ENCODE measurements at regions not wholly inside any gene's neighbourhood (a gene's known extent, or its start where the extent isn't known, plus 50 kb on each side); places are given as distances from the start of the nearest gene placed in this dataset.

- Histone ChIP-seq H3K4me3 (no peak overlapping the region), H3F3A (ENCODE audit: insufficient read depth) (no peaks in the 10 kb centered on the region), H3K9ac (no peak overlapping the region), H3K9me3 (ENCODE audit: low read depth) (no peaks in the 10 kb centered on the region), H3K4me2 (ENCODE audit: unreplicated experiment) (no peak overlapping the region), H3K79me2 (ENCODE audit: insufficient read depth) (no peaks in the 10 kb centered on the region), H3K36me3 (ENCODE audit: low read depth) (no peaks in the 10 kb centered on the region), H2AFZ (no peak overlapping the region), H3K27me3 (replicated peaks; ENCODE audit: insufficient read depth) (no peaks in the 10 kb centered on the region), H4K20me1 (ENCODE audit: insufficient read depth) (no peaks in the 10 kb centered on the region), H3K9me2 (ENCODE audit: insufficient read depth) (no peaks in the 10 kb centered on the region), H3K4me1 (ENCODE audit: insufficient read depth) (no peaks in the 10 kb centered on the region), H3K27ac (no peak overlapping the region)
- DNase-seq, result peak; percentile 2
- in situ Hi-C loops (cut with MboI), result no loop called here
- TF ChIP-seq EZH2phosphoT487 (IDR thresholded peaks at IDR 0.05; ENCODE audit: insufficient read depth, low read depth) (no peak), EZH2 (IDR thresholded peaks at IDR 0.05; ENCODE audit: insufficient read depth, poor library complexity, severe bottlenecking) (no peak)
- 13 to 14% methylated on average over 12 of the region's 12 CpGs for WGBS, 2 experiments (ENCODE audit: low coverage in 1 of 2, low lambda C conversion rate in 2 of 2, missing lambda C conversion rate in 2 of 2)
These were observed 369.3 kb upstream of the IRX1 start for GRCh38 chr5:3226196-3226920.

GRCh38 chr5:3225201-3225960, 370.3 kb upstream of the IRX1 start:
- Histone ChIP-seq H3F3A (ENCODE audit: insufficient read depth) (no peaks in the 10 kb centered on the region), H3K79me2 (ENCODE audit: insufficient read depth) (no peaks in the 10 kb centered on the region), H3K36me3 (ENCODE audit: low read depth) (no peaks in the 10 kb centered on the region), H3K4me3 (no peak overlapping the region), H3K27me3 (replicated peaks; ENCODE audit: insufficient read depth) (no peaks in the 10 kb centered on the region), H3K27ac (no peak overlapping the region), H3K4me1 (ENCODE audit: insufficient read depth) (no peaks in the 10 kb centered on the region), H3K9me3 (ENCODE audit: low read depth) (no peaks in the 10 kb centered on the region), H4K20me1 (ENCODE audit: insufficient read depth) (no peaks in the 10 kb centered on the region), H3K4me2 (ENCODE audit: unreplicated experiment) (no peak overlapping the region), H2AFZ (no peak overlapping the region), H3K9ac (no peak overlapping the region), H3K9me2 (ENCODE audit: insufficient read depth) (no peaks in the 10 kb centered on the region)
- in situ Hi-C loops (cut with MboI), result no loop called here
- no peak for TF ChIP-seq EZH2phosphoT487 (IDR thresholded peaks at IDR 0.05; ENCODE audit: insufficient read depth, low read depth)
- no peak for TF ChIP-seq EZH2 (IDR thresholded peaks at IDR 0.05; ENCODE audit: insufficient read depth, poor library complexity, severe bottlenecking)
- no peak for DNase-seq
- WGBS, 2 experiments (ENCODE audit: low coverage in 1 of 2, low lambda C conversion rate in 2 of 2, missing lambda C conversion rate in 2 of 2), result 36 to 43% methylated on average over 22 of the region's 22 CpGs

- no peak for DNase-seq
- Histone ChIP-seq H3K4me1 (ENCODE audit: insufficient read depth) (no peaks in the 10 kb centered on the region), H3K79me2 (ENCODE audit: insufficient read depth) (no peaks in the 10 kb centered on the region), H3K9me3 (ENCODE audit: low read depth) (no peaks in the 10 kb centered on the region), H4K20me1 (ENCODE audit: insufficient read depth) (no peaks in the 10 kb centered on the region), H3K4me3 (no peak overlapping the region), H3K4me2 (ENCODE audit: unreplicated experiment) (no peak overlapping the region), H3F3A (ENCODE audit: insufficient read depth) (no peaks in the 10 kb centered on the region), H3K27me3 (replicated peaks; ENCODE audit: insufficient read depth) (no peaks in the 10 kb centered on the region), H3K9me2 (ENCODE audit: insufficient read depth) (no peaks in the 10 kb centered on the region), H3K36me3 (ENCODE audit: low read depth) (no peaks in the 10 kb centered on the region), H3K27ac (no peak overlapping the region), H3K9ac (no peak overlapping the region), H2AFZ (no peak overlapping the region)
- TF ChIP-seq EZH2phosphoT487 (IDR thresholded peaks at IDR 0.05; ENCODE audit: insufficient read depth, low read depth), result no peak
- TF ChIP-seq EZH2 (IDR thresholded peaks at IDR 0.05; ENCODE audit: insufficient read depth, poor library complexity, severe bottlenecking), result no peak
- in situ Hi-C loops (cut with MboI), result no loop called here
- WGBS, 2 experiments (ENCODE audit: low coverage in 1 of 2, low lambda C conversion rate in 2 of 2, missing lambda C conversion rate in 2 of 2), result 54 to 57% methylated on average over 5 of the region's 5 CpGs
These were observed 372.7 kb upstream of the IRX1 start for GRCh38 chr5:3222924-3223323.

GRCh38 chr5:3221432-3221831, 374.2 kb upstream of the IRX1 start:
- Histone ChIP-seq H3K27me3 (replicated peaks; ENCODE audit: insufficient read depth) (no peaks in the 10 kb centered on the region), H3K9me3 (ENCODE audit: low read depth) (no peaks in the 10 kb centered on the region), H3K9ac (no peak overlapping the region), H3K4me3 (no peak overlapping the region), H2AFZ (no peak overlapping the region), H3K9me2 (ENCODE audit: insufficient read depth) (no peaks in the 10 kb centered on the region), H3K36me3 (ENCODE audit: low read depth) (no peaks in the 10 kb centered on the region), H3K27ac (no peak overlapping the region), H3K79me2 (ENCODE audit: insufficient read depth) (no peaks in the 10 kb centered on the region), H3F3A (ENCODE audit: insufficient read depth) (no peaks in the 10 kb centered on the region), H4K20me1 (ENCODE audit: insufficient read depth) (no peaks in the 10 kb centered on the region), H3K4me2 (ENCODE audit: unreplicated experiment) (no peak overlapping the region), H3K4me1 (ENCODE audit: insufficient read depth) (no peaks in the 10 kb centered on the region)
- in situ Hi-C loops (cut with MboI), result no loop called here
- DNase-seq, result no peak
- WGBS, 2 experiments (ENCODE audit: low coverage in 1 of 2, low lambda C conversion rate in 2 of 2, missing lambda C conversion rate in 2 of 2), result 48 to 61% methylated on average over 8 to 9 of the region's 9 CpGs
- TF ChIP-seq EZH2 (IDR thresholded peaks at IDR 0.05; ENCODE audit: insufficient read depth, poor library complexity, severe bottlenecking) (no peak), EZH2phosphoT487 (IDR thresholded peaks at IDR 0.05; ENCODE audit: insufficient read depth, low read depth) (no peak)

Measured in GM23248 (cell line).